Mesenchymal stem cell (in vitro differentiated cells and primary cell): ENCODE measurements at regions not wholly inside any gene's neighbourhood (a gene's known extent, or its start where the extent isn't known, plus 50 kb on each side); places are given as distances from the start of the nearest gene placed in this dataset.
"Not testable (repeated sequence)": the region's sequence is repeated elsewhere in the genome, so short reads cannot be mapped to it uniquely, and the experiment has no call there.

Experiments used
- DNase-seq: peaks from one replicate; pipeline ENCODE4 v3.0.0-alpha.2; 2013
- H2AFZ ChIP-seq: one replicate; pipeline ENCODE4 v1.6.1; 2013; ENCODE audit warnings: low read depth, mild to moderate bottlenecking, control low read depth, inconsistent platforms, low read length, moderate library complexity
- H2AK5ac ChIP-seq: 2 replicates; pipeline ENCODE4 v1.6.1; 2013; ENCODE audit warnings: low read length, moderate library complexity, mild to moderate bottlenecking, inconsistent platforms; ENCODE audit not compliant: severe bottlenecking
- H2BK120ac ChIP-seq: one replicate; pipeline ENCODE4 v1.6.1; 2013; ENCODE audit warnings: low read depth, mild to moderate bottlenecking, inconsistent platforms, low read length, moderate library complexity
- H2BK12ac ChIP-seq, 2 experiments: one replicate each; pipeline ENCODE4 v1.6.1; 2013; ENCODE audit warnings: inconsistent platforms in 2 of 2, low read length in 2 of 2, mild to moderate bottlenecking in 2 of 2, moderate library complexity in 2 of 2, control low read depth in 1 of 2
- H2BK15ac ChIP-seq: one replicate; pipeline ENCODE4 v1.6.1; 2013; ENCODE audit warnings: mild to moderate bottlenecking, low read depth, inconsistent platforms; ENCODE audit not compliant: poor library complexity, severe bottlenecking
- H2BK5ac ChIP-seq: 2 replicates; pipeline ENCODE4 v1.6.1; 2013; ENCODE audit warnings: low read depth, mild to moderate bottlenecking, low read length, control low read depth, inconsistent platforms; ENCODE audit not compliant: poor library complexity, severe bottlenecking
- H3K14ac ChIP-seq, 2 experiments: one replicate each; pipeline ENCODE4 v1.6.1; 2013; ENCODE audit warnings: inconsistent platforms in 2 of 2, low read length in 2 of 2, control low read depth in 1 of 2, mild to moderate bottlenecking in 1 of 2, moderate library complexity in 1 of 2
- H3K18ac ChIP-seq, 2 experiments: one replicate each; pipeline ENCODE4 v1.6.1; 2013; ENCODE audit warnings: inconsistent platforms in 2 of 2, low read length in 2 of 2, control low read depth in 1 of 2, low read depth in 1 of 2, mild to moderate bottlenecking in 1 of 2
- H3K23ac ChIP-seq, 2 experiments: one replicate each; pipeline ENCODE4 v1.6.1; 2013; ENCODE audit warnings: inconsistent platforms in 2 of 2, low read length in 2 of 2, mild to moderate bottlenecking in 2 of 2, moderate library complexity in 2 of 2, control low read depth in 1 of 2
- H3K27ac ChIP-seq: 2 replicates; pipeline ENCODE4 v1.5.1; 2013; ENCODE audit warnings: mild to moderate bottlenecking, moderate library complexity, low read length, control low read depth, inconsistent platforms; ENCODE audit not compliant: poor library complexity, severe bottlenecking
- H3K27me3 ChIP-seq, 2 experiments: 2 replicates each; pipeline versions ENCODE4 v1.6.1 to v1.7.0; 2013; ENCODE audit warnings: low read length in 2 of 2, mild to moderate bottlenecking in 2 of 2, moderate library complexity in 2 of 2, control low read depth in 1 of 2, inconsistent platforms in 1 of 2; ENCODE audit not compliant: control insufficient read depth in 1 of 2, insufficient read depth in 1 of 2
- H3K36me3 ChIP-seq, 2 experiments: 2 replicates each; pipeline versions ENCODE4 v1.6.1 to v1.7.0; 2013; ENCODE audit warnings: low read length in 2 of 2, control low read depth in 1 of 2, inconsistent platforms in 1 of 2, low read depth in 1 of 2, mild to moderate bottlenecking in 1 of 2; ENCODE audit not compliant: insufficient read depth in 2 of 2, control insufficient read depth in 1 of 2
- H3K4ac ChIP-seq, 2 experiments: one replicate each; pipeline ENCODE4 v1.6.1; 2013; ENCODE audit warnings: inconsistent platforms in 2 of 2, low read length in 2 of 2, mild to moderate bottlenecking in 2 of 2, moderate library complexity in 2 of 2, control low read depth in 1 of 2, low read depth in 1 of 2
- H3K4me1 ChIP-seq: 2 replicates; pipeline ENCODE4 v1.6.1; 2013; ENCODE audit warnings: low read depth, low read length, control low read depth; ENCODE audit not compliant: control insufficient read depth, insufficient read depth
- H3K4me2 ChIP-seq: 2 replicates; pipeline ENCODE4 v1.6.1; 2013; ENCODE audit warnings: low read length, mild to moderate bottlenecking, inconsistent platforms; ENCODE audit not compliant: poor library complexity, severe bottlenecking
- H3K4me3 ChIP-seq, 2 experiments: 2 replicates each; pipeline versions ENCODE4 v1.5.1 to v1.7.0; 2013; ENCODE audit warnings: low read length in 2 of 2, mild to moderate bottlenecking in 2 of 2, control low read depth in 1 of 2, low read depth in 1 of 2; ENCODE audit not compliant: insufficient read depth in 1 of 2
- H3K79me1 ChIP-seq: replicated peaks from 2 replicates; pipeline ENCODE4 v1.6.1; 2013; ENCODE audit warnings: mild to moderate bottlenecking, control low read depth, low read length, inconsistent platforms; ENCODE audit not compliant: poor library complexity, severe bottlenecking
- H3K9ac ChIP-seq: 2 replicates; pipeline ENCODE4 v1.7.0; 2013; ENCODE audit warnings: mild to moderate bottlenecking, low read length, moderate library complexity
- H3K9me3 ChIP-seq: 2 replicates; pipeline ENCODE4 v1.7.0; 2013; ENCODE audit warnings: mild to moderate bottlenecking, low read length; ENCODE audit not compliant: control insufficient read depth
- H4K8ac ChIP-seq: one replicate; pipeline ENCODE4 v1.6.1; 2013; ENCODE audit warnings: inconsistent platforms, mild to moderate bottlenecking, low read length, moderate library complexity
- H4K91ac ChIP-seq: one replicate; pipeline ENCODE4 v1.6.1; 2013; ENCODE audit warnings: mild to moderate bottlenecking, low read length, inconsistent platforms
- WGBS: methylation state at CpG from one replicate; pipeline ENCODE4 v1.1.7; 2013; ENCODE audit warnings: mixed read lengths; 5-methylcytosine and 5-hydroxymethylcytosine counted together

GRCh38 chr18:65605352-65605751 is 145.5 kb upstream of the CDH7 start:
- H2AFZ ChIP-seq, H3K4me2 ChIP-seq, H3K18ac ChIP-seq, H4K91ac ChIP-seq, H3K4me3 ChIP-seq, H3K4me1 ChIP-seq, H3K14ac ChIP-seq, H3K79me1 ChIP-seq, H2BK5ac ChIP-seq, H4K8ac ChIP-seq, H2AK5ac ChIP-seq, H3K4ac ChIP-seq, H3K27me3 ChIP-seq, H2BK120ac ChIP-seq, H2BK12ac ChIP-seq, H3K9ac ChIP-seq, DNase-seq, H3K9me3 ChIP-seq, H2BK15ac ChIP-seq, H3K23ac ChIP-seq, H3K36me3 ChIP-seq, H3K27ac ChIP-seq: not testable (repeated sequence)
- WGBS = 97% methylated on average over 21 of the region's 30 CpGs

GRCh38 chr18:65601775-65602174 is 149.0 kb upstream of the CDH7 start:
- no peaks in the 10 kb centered on the region for H3K27me3 ChIP-seq
- no peak overlapping the region for H3K18ac ChIP-seq
- H4K91ac ChIP-seq = no peak overlapping the region
- DNase-seq = no peak
- H3K27ac ChIP-seq = no peak overlapping the region
- H3K79me1 ChIP-seq = no peaks in the 10 kb centered on the region
- 82% methylated on average over 1 of the region's 2 CpGs for WGBS
- no peak overlapping the region for H2BK15ac ChIP-seq
- no peak overlapping the region for H3K4ac ChIP-seq
- H3K14ac ChIP-seq = no peak overlapping the region
- H3K9me3 ChIP-seq = no peaks in the 10 kb centered on the region
- H3K9ac ChIP-seq = no peak overlapping the region
- no peak overlapping the region for H3K4me3 ChIP-seq
- H2AFZ ChIP-seq = no peak overlapping the region
- H3K36me3 ChIP-seq = no peaks in the 10 kb centered on the region
- no peak overlapping the region for H3K4me2 ChIP-seq
- H2BK120ac ChIP-seq = no peak overlapping the region
- no peak overlapping the region for H2BK5ac ChIP-seq
- H3K23ac ChIP-seq = no peak overlapping the region
- no peak overlapping the region for H4K8ac ChIP-seq
- no peak overlapping the region for H2BK12ac ChIP-seq
- H3K4me1 ChIP-seq = no peaks in the 10 kb centered on the region
- no peak overlapping the region for H2AK5ac ChIP-seq

GRCh38 chr18:65592435-65592834 is 158.4 kb upstream of the CDH7 start:
- Histone ChIP-seq H3K9ac (no peak overlapping the region), H2BK15ac (no peak overlapping the region), H3K14ac (no peak overlapping the region), H3K27ac (no peak overlapping the region), H2BK12ac (no peak overlapping the region), H3K9me3 (no peaks in the 10 kb centered on the region), H2BK120ac (no peak overlapping the region), H2AK5ac (no peak overlapping the region), H3K18ac (no peak overlapping the region), H3K36me3 (no peaks in the 10 kb centered on the region), H2AFZ (no peak overlapping the region), H4K91ac (no peak overlapping the region), H2BK5ac (no peak overlapping the region), H3K4me3 (no peak overlapping the region), H3K4me1 (no peaks in the 10 kb centered on the region), H3K4me2 (no peak overlapping the region), H3K27me3 (no peaks in the 10 kb centered on the region), H4K8ac (no peak overlapping the region), H3K79me1 (no peaks in the 10 kb centered on the region), H3K23ac (no peak overlapping the region), H3K4ac (no peak overlapping the region)
- DNase-seq = no peak
- 79% methylated on average over 4 of the region's 4 CpGs for WGBS

DNA sequence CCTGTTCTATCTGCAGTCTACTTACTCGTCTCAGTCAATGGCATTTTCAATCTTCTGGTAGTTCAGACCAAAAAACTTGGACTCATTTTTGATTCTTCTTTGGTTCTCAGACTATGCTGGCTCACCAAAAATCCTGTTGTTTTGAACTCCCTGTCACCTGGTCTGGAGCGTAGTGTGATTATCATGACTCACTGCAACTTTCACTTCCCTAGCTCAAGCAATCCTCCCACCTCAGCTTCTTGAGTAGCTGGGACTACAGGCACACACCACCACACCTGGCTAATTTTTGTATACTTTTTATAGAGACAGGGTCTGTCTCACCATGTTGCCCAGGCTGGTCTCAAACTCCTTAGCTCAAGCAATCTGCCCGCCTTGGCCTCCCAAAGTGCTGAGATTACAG is 163.3 kb upstream of the CDH7 start:
- Histone ChIP-seq H3K4me2 (no peak overlapping the region), H3K18ac (no peak overlapping the region), H3K27me3 (no peaks in the 10 kb centered on the region), H2BK120ac (no peak overlapping the region), H2BK12ac (no peak overlapping the region), H2BK15ac (no peak overlapping the region), H3K4me3 (no peak overlapping the region), H3K27ac (no peak overlapping the region), H3K9ac (no peak overlapping the region), H2BK5ac (no peak overlapping the region), H3K14ac (no peak overlapping the region), H4K91ac (no peak overlapping the region), H3K4me1 (no peaks in the 10 kb centered on the region), H3K79me1 (no peaks in the 10 kb centered on the region), H3K4ac (no peak overlapping the region), H2AFZ (no peak overlapping the region), H3K36me3 (no peaks in the 10 kb centered on the region), H4K8ac (no peak overlapping the region), H3K9me3 (peaks cover 3% of the 10 kb centered on the region), H2AK5ac (no peak overlapping the region), H3K23ac (no peak overlapping the region)
- 78% methylated on average over 3 of the region's 3 CpGs for WGBS
- DNase-seq = no peak
